ENCODE measurements at regions not wholly inside any gene's neighbourhood (a gene's known extent, or its start where the extent isn't known, plus 50 kb on each side); places are given as distances from the start of the nearest gene placed in this dataset.

DNA sequence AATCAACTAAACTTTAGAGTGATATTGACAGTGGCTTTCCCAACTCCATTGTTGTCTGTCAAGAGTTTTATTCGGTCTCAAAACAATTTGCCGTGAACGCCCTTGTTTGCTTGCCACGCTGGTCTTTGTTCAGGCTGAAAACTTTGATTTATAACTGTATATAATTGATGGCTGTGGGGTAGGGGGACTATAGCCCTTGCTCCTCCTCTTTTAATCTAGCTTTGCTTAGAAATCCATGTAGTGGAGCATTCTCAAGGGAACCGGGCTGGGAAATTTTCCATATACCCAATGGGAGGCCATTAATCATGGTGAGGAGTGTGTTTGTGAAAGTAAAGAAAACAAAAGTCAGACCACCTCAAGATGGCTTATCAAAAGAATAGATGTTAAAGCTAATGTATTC, 339.8 kb upstream of the RARB start:
- 65% methylated on average over 5 of the region's 5 CpGs for WGBS
- H3K4me3 ChIP-seq (ENCODE audit: low read length in 2 of 2) = no peak overlapping the region
- no peaks in the 10 kb centered on the region for H3K36me3 ChIP-seq (ENCODE audit: control insufficient read depth in 2 of 2, insufficient read depth in 2 of 2, low read length in 1 of 2)
- H3K9me3 ChIP-seq (ENCODE audit: control insufficient read depth in 2 of 2, insufficient read depth in 1 of 2, low read length in 1 of 2) = no peaks in the 10 kb centered on the region
- no peaks in the 10 kb centered on the region for H3K27me3 ChIP-seq (ENCODE audit: control insufficient read depth in 2 of 2, insufficient read depth in 1 of 2, low read length in 1 of 2)
- H3K4me1 ChIP-seq (ENCODE audit: control insufficient read depth in 2 of 2, insufficient read depth in 2 of 2, low read length in 2 of 2) = no peaks in the 10 kb centered on the region
- no peak for DNase-seq (ENCODE audit: low read depth in 6 of 9, low spot score in 9 of 9)
- H3K27ac ChIP-seq (ENCODE audit: low read depth in 1 of 2, low read length in 1 of 2) = no peak overlapping the region

DNA sequence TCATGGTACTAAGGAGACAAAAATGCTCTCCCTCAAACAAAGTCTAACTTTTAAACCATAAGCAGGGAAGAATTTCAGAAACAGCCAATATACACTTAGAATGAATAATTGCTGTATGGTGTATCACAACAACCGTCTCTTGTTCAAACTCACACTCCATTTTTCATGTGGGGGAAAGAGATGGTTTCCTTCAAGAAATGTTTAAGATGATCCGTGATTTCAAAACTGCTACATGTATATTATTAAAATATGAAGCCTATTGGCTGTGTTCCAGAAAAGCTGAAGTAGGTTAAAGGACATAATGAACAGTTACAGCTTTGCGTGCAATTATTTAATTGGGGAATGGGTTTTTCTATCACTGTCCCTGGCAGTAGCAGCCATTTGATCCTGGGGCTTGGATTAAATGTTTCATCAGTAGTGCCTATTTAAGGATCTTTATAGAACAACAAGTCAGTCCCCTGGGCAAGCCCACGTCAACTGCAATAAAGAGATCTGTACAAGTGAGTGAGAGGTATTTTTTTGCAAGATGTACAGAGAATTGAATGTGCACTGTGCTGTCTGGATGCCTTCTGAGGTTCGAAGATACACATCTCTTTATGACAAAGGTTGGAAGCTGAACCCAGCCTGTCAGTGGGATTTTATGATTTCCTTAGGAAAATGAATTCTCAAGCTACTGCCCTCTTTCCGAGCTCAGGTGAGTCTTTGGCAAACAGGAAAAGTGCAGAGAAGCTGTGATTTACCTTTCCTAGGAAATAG, 337.2 kb upstream of the RARB start:
- DNase-seq (ENCODE audit: low read depth in 6 of 9, low spot score in 9 of 9) = no peak
- Histone ChIP-seq H3K27me3 (ENCODE audit: control insufficient read depth in 2 of 2, insufficient read depth in 1 of 2, low read length in 1 of 2) (no peaks in the 10 kb centered on the region), H3K27ac (ENCODE audit: low read depth in 1 of 2, low read length in 1 of 2) (no peak overlapping the region), H3K36me3 (ENCODE audit: control insufficient read depth in 2 of 2, insufficient read depth in 2 of 2, low read length in 1 of 2) (no peaks in the 10 kb centered on the region), H3K9me3 (ENCODE audit: control insufficient read depth in 2 of 2, insufficient read depth in 1 of 2, low read length in 1 of 2) (no peaks in the 10 kb centered on the region), H3K4me3 (ENCODE audit: low read length in 2 of 2) (no peak overlapping the region), H3K4me1 (ENCODE audit: control insufficient read depth in 2 of 2, insufficient read depth in 2 of 2, low read length in 2 of 2) (no peaks in the 10 kb centered on the region)
- WGBS = 85% methylated on average over 6 of the region's 6 CpGs

DNA sequence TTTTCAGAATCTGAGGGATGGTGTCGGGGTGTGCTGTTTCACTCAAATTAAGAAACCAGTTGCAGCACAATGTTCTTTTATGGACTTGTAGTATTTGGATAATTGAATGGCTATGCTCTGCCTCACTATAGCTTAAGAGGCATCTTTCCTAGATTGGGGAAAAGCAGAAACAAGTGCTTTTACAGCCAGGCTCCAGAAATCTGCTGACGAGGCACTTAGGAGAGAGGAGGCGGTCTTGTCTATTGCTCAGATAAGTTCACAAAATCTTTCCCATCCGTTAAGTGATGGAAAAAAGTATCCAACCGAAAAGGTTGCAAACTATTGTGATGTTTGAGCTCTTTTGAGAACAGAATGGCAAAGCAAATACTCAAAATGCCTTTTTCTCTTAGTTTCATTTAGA, 336.1 kb upstream of the RARB start:
- no peak overlapping the region for H3K4me3 ChIP-seq (ENCODE audit: low read length in 2 of 2)
- H3K4me1 ChIP-seq (ENCODE audit: control insufficient read depth in 2 of 2, insufficient read depth in 2 of 2, low read length in 2 of 2) = no peaks in the 10 kb centered on the region
- WGBS = 87% methylated on average over 5 of the region's 5 CpGs
- no peaks in the 10 kb centered on the region for H3K9me3 ChIP-seq (ENCODE audit: control insufficient read depth in 2 of 2, insufficient read depth in 1 of 2, low read length in 1 of 2)
- H3K36me3 ChIP-seq (ENCODE audit: control insufficient read depth in 2 of 2, insufficient read depth in 2 of 2, low read length in 1 of 2) = no peaks in the 10 kb centered on the region
- no peak overlapping the region for H3K27ac ChIP-seq (ENCODE audit: low read depth in 1 of 2, low read length in 1 of 2)
- DNase-seq (ENCODE audit: low read depth in 6 of 9, low spot score in 9 of 9) = no peak
- no peaks in the 10 kb centered on the region for H3K27me3 ChIP-seq (ENCODE audit: control insufficient read depth in 2 of 2, insufficient read depth in 1 of 2, low read length in 1 of 2)

DNA sequence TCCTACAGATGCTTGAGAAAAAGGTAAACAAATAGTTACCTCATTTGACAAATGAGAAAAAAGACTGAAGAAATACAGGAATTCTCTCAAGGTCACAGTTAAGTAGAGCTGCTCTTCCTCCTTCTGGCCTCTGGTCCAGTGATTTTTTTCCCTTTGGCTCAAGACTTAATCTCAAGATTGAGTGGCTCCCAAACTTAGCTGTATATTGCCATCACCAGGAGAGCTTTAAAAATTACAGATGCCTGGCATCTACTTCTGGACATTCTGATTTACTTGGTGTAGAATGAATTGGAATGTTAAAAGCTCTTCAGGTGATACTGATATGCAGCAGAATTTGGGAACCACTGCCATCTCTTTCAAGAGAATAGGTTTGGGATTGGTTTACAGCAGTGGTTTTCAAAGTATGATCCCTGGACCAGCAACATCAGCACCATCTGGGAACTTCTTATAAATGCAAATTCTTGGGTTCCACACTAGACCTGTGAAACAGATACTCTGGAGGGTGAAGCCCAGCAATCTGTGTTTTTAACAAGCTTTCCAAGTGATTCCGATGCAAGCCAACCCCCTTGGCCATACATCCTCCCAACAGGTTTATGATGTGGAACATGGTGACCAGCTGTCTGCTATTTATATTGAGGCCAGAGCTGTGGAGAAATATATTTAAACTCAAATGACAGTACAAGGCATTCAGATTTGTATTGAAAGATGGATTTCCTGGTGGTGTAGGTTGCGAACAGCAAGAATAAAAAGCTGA, 333.0 kb upstream of the RARB start:
- H3K36me3 ChIP-seq (ENCODE audit: control insufficient read depth in 2 of 2, insufficient read depth in 2 of 2, low read length in 1 of 2) = no peaks in the 10 kb centered on the region
- H3K9me3 ChIP-seq (ENCODE audit: control insufficient read depth in 2 of 2, insufficient read depth in 1 of 2, low read length in 1 of 2) = no peaks in the 10 kb centered on the region
- 95% methylated on average over 2 of the region's 2 CpGs for WGBS

DNA sequence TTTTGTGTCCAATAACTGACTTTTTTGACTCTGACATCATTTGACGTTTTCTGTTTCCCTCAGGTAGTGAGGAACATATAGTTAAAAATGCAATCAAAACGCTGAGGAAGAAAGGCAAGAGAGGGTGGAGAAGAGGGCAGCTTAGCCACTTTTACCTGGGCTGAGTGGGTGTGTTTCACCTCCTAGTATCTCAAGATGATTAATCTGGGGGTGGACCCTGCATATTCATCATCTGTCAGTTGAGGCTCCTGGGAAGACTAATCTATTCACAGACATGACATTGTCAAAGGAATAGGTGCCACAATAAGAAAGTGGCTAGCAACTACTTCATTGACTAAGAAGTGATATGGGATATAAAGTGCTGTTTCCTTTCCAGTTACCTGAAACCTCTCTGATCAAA, 331.5 kb upstream of the RARB start:
- H3K9me3 ChIP-seq (ENCODE audit: control insufficient read depth in 2 of 2, insufficient read depth in 1 of 2, low read length in 1 of 2) = no peaks in the 10 kb centered on the region
- no peaks in the 10 kb centered on the region for H3K4me1 ChIP-seq (ENCODE audit: control insufficient read depth in 2 of 2, insufficient read depth in 2 of 2, low read length in 2 of 2)
- H3K27ac ChIP-seq (ENCODE audit: low read depth in 1 of 2, low read length in 1 of 2) = no peak overlapping the region
- 84% methylated on average over 2 of the region's 2 CpGs for WGBS
- H3K27me3 ChIP-seq (ENCODE audit: control insufficient read depth in 2 of 2, insufficient read depth in 1 of 2, low read length in 1 of 2) = no peaks in the 10 kb centered on the region
- H3K4me3 ChIP-seq (ENCODE audit: low read length in 2 of 2) = no peak overlapping the region
- no peak for DNase-seq (ENCODE audit: low read depth in 6 of 9, low spot score in 9 of 9)
- H3K36me3 ChIP-seq (ENCODE audit: control insufficient read depth in 2 of 2, insufficient read depth in 2 of 2, low read length in 1 of 2) = no peaks in the 10 kb centered on the region

More for the DNA sequence above, 333.0 kb upstream of the RARB start:
- Histone ChIP-seq H3K4me1 (ENCODE audit: control insufficient read depth in 2 of 2, insufficient read depth in 2 of 2, low read length in 2 of 2) (no peaks in the 10 kb centered on the region), H3K27ac (ENCODE audit: low read depth in 1 of 2, low read length in 1 of 2) (no peak overlapping the region), H3K27me3 (ENCODE audit: control insufficient read depth in 2 of 2, insufficient read depth in 1 of 2, low read length in 1 of 2) (no peaks in the 10 kb centered on the region), H3K4me3 (ENCODE audit: low read length in 2 of 2) (no peak overlapping the region)
- DNase-seq (ENCODE audit: low read depth in 6 of 9, low spot score in 9 of 9) = no peak

DNA sequence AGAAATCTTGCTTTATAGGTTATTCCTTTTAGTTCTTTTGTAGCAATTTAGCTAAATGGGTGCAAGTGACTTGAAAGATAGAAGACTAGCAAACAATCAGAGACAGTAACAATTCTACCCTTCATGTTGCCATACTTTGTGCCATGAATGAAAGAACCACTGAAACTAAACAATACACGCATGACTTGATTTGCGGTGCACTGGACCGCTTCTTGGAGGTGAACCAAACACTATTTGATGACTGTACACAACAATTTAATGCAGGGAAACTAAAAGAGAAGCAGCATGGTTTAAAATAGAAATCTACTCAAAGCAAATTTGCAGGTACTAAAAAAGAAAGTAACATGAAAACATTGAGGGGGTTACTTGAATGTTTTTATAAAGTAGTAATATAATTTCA, 331.0 kb upstream of the RARB start:
- no peak for DNase-seq (ENCODE audit: low read depth in 6 of 9, low spot score in 9 of 9)
- H3K4me1 ChIP-seq (ENCODE audit: control insufficient read depth in 2 of 2, insufficient read depth in 2 of 2, low read length in 2 of 2) = no peaks in the 10 kb centered on the region
- H3K27ac ChIP-seq (ENCODE audit: low read depth in 1 of 2, low read length in 1 of 2) = no peak overlapping the region
- no peaks in the 10 kb centered on the region for H3K36me3 ChIP-seq (ENCODE audit: control insufficient read depth in 2 of 2, insufficient read depth in 2 of 2, low read length in 1 of 2)
- H3K27me3 ChIP-seq (ENCODE audit: control insufficient read depth in 2 of 2, insufficient read depth in 1 of 2, low read length in 1 of 2) = no peaks in the 10 kb centered on the region
- no peaks in the 10 kb centered on the region for H3K9me3 ChIP-seq (ENCODE audit: control insufficient read depth in 2 of 2, insufficient read depth in 1 of 2, low read length in 1 of 2)
- 92% methylated on average over 3 of the region's 3 CpGs for WGBS
- H3K4me3 ChIP-seq (ENCODE audit: low read length in 2 of 2) = no peak overlapping the region

DNA sequence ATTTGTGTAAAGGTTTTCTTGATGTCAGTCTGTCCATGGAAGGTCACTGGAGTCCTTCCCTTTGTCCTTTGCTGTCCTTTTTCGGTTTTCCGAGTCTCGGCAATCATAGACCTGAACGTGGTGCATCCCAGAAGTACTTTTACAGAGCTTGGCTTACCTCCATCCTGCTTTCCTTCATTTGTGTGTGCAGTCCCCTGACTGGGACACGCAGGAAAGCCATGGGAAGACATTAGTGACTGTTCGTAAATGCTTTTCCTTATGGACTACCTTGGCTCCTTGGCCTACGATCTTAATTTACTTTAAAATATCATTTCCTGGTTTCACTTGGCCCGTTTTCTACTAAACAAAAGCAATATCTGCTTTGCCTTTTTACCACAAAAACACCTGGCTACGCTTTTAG, 328.4 kb upstream of the RARB start:
- Histone ChIP-seq H3K27ac (ENCODE audit: low read depth in 1 of 2, low read length in 1 of 2) (no peak overlapping the region), H3K4me3 (ENCODE audit: low read length in 2 of 2) (no peak overlapping the region), H3K36me3 (ENCODE audit: control insufficient read depth in 2 of 2, insufficient read depth in 2 of 2, low read length in 1 of 2) (no peaks in the 10 kb centered on the region), H3K27me3 (ENCODE audit: control insufficient read depth in 2 of 2, insufficient read depth in 1 of 2, low read length in 1 of 2) (no peaks in the 10 kb centered on the region), H3K4me1 (ENCODE audit: control insufficient read depth in 2 of 2, insufficient read depth in 2 of 2, low read length in 2 of 2) (no peaks in the 10 kb centered on the region), H3K9me3 (ENCODE audit: control insufficient read depth in 2 of 2, insufficient read depth in 1 of 2, low read length in 1 of 2) (no peaks in the 10 kb centered on the region)
- DNase-seq (ENCODE audit: low read depth in 6 of 9, low spot score in 9 of 9) = no peak
- WGBS = 86% methylated on average over 9 of the region's 9 CpGs

DNA sequence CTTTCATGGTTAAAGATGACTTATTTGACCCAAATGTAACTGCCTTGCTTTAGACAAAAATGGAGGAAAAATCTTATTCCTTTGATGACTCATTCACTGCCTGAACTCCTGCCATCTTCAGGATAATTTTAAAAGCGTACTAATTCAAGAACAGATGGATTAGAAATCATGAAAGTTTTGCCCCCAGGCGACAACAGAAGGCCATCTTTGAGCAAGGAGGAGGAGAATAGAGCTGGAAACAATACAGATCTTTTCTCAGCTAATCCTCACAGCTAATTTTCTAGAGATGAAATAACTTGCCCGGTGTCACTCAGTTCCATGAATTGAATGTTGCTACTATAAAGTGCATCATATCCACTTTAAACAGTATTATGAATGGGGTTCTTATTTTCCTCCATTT, 324.7 kb upstream of the RARB start:
- no peak overlapping the region for H3K4me3 ChIP-seq (ENCODE audit: low read length in 2 of 2)
- no peak overlapping the region for H3K27ac ChIP-seq (ENCODE audit: low read depth in 1 of 2, low read length in 1 of 2)
- 83% methylated on average over 3 of the region's 3 CpGs for WGBS
- no peak for DNase-seq (ENCODE audit: low read depth in 6 of 9, low spot score in 9 of 9)
- H3K36me3 ChIP-seq (ENCODE audit: control insufficient read depth in 2 of 2, insufficient read depth in 2 of 2, low read length in 1 of 2) = no peaks in the 10 kb centered on the region
- no peaks in the 10 kb centered on the region for H3K27me3 ChIP-seq (ENCODE audit: control insufficient read depth in 2 of 2, insufficient read depth in 1 of 2, low read length in 1 of 2)
- H3K4me1 ChIP-seq (ENCODE audit: control insufficient read depth in 2 of 2, insufficient read depth in 2 of 2, low read length in 2 of 2) = no peaks in the 10 kb centered on the region
- H3K9me3 ChIP-seq (ENCODE audit: control insufficient read depth in 2 of 2, insufficient read depth in 1 of 2, low read length in 1 of 2) = no peaks in the 10 kb centered on the region

DNA sequence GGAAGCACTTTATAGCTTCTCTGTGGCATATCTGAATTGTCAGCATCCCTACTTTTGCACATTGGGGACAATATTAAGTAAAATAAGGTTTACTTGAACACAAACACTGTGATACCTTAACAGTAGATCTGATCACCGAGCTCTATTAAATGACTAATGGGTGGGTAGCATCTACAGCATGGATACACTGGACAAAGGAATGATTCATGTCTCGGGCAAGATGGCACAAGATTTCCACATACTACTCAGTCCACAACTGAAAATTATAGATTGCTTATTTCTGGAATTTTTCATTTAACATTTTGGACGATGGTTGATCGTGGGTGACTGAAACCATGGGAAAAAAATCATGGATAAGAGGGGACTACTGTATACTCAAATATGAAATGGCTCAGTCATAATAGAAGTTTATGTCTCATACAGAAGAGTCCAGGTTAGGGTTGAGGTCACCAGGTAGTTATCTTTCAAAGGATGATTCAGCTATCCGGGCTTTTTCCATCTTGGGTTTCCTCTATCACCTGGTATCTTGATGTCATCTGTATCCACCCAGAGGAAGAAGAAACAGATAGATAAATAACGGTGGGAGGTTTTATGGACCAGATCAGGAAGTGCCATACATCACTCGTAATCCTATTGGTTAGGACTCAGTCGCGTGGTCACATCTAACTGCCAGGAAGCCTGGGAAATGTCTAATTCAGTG, 320.0 kb upstream of the RARB start:
- Histone ChIP-seq H3K4me1 (ENCODE audit: control insufficient read depth in 2 of 2, insufficient read depth in 2 of 2, low read length in 2 of 2) (no peaks in the 10 kb centered on the region), H3K27me3 (ENCODE audit: control insufficient read depth in 2 of 2, insufficient read depth in 1 of 2, low read length in 1 of 2) (no peaks in the 10 kb centered on the region), H3K9me3 (ENCODE audit: control insufficient read depth in 2 of 2, insufficient read depth in 1 of 2, low read length in 1 of 2) (no peaks in the 10 kb centered on the region), H3K36me3 (ENCODE audit: control insufficient read depth in 2 of 2, insufficient read depth in 2 of 2, low read length in 1 of 2) (no peaks in the 10 kb centered on the region), H3K27ac (ENCODE audit: low read depth in 1 of 2, low read length in 1 of 2) (no peak overlapping the region), H3K4me3 (ENCODE audit: low read length in 2 of 2) (no peak overlapping the region)
- 88% methylated on average over 9 of the region's 9 CpGs for WGBS
- no peak for DNase-seq (ENCODE audit: low read depth in 6 of 9, low spot score in 9 of 9)

All from thymus (tissue), 11 donors.